NCI-H1436 treated with DMSO at 0.1 percent for 48 hours (cell line): ENCODE measurements at regions not wholly inside any gene's neighbourhood (a gene's known extent, or its start where the extent isn't known, plus 50 kb on each side); places are given as distances from the start of the nearest gene placed in this dataset.
"Not testable (repeated sequence)": the region's sequence is repeated elsewhere in the genome, so short reads cannot be mapped to it uniquely, and the experiment has no call there.

ENCODE experiments used
- DNase-seq: peaks from one replicate; lab custom pipeline; 2025; lab: John Stamatoyannopoulos, UW

DNA sequence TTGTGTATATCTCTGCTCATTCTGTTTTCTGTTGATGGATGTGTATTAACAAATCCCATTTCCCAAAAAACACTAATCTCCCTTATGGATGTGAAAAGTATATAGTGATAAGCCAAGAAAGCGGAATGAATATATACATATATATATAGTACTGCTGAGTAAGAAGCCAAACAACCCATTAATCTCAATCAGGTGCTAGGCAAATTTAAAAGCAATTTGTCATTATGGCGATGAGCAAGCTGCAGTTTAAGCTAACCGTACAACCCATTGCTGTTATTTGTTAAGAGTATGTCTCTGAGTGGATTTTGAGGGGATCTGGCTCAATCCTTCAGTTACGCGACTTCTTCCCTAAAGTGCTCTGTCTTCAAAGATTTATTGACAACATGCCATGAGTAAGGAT lies 640.4 kb upstream of the ARRDC3 start:
- DNase-seq, result no peak

DNA sequence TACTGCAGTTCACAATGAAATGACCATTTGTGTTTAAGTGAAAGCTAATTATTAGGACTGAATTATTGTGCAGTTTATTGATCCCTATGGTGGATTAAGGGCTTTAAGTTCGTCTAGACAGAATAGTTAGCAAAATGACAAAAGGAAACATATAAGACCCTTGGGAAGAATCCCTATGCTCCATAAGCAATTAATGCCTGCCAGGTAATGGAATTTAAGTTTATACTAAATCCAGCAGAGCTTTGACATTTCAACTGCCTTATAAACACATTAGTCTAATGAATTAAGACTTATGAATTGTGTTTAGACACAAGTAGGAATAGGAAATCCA lies 640.0 kb upstream of the ARRDC3 start:
- DNase-seq, result no peak

- DNase-seq, result no peak
These were observed 639.5 kb upstream of the ARRDC3 start for GRCh38 chr5:92022415-92023140.

- no peak for DNase-seq
These were observed 636.4 kb upstream of the ARRDC3 start for GRCh38 chr5:92019376-92019990.

- no peak for DNase-seq
These were observed 634.7 kb upstream of the ARRDC3 start for GRCh38 chr5:92017776-92018175.

DNA sequence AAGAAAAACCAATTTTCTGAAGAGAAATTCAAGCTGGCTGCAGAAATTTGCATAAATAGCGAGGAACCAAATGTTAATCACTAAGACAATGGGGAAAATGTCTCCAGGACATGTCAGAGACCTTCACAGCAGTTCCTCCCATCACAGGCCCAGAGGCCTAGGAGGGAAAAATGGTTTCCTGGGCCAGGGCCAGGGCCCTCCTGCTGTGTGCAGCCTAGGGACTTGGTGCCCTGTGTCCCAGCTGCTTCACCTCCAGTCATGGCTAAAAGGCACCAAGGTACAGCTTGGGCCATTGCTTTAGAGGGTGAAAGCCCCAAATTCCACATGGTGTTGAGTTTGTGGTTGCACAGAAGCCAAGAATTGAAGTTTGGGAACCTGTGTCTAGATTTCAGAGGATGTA lies 628.7 kb upstream of the ARRDC3 start:
- not testable (repeated sequence) for DNase-seq

DNA sequence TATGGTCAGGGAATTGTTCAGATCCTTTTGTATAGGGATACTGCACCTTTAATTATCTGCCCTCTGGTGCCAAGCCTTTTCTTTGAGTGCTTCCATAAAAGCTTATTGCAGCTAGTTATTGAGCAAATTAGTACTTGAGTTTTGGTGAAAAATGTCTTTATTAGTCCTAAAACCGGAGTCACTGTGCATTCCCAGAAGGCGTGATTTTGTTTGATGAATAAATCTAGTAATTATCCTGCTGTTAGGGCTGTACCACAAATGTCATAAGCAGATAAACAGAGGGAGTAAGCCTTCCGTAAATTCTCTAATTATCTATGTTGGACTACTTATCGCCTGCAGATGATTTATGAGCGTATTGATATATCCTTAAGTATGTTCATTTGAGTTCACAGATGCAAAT lies 620.7 kb upstream of the ARRDC3 start:
- peak; percentile 33 for DNase-seq

DNA sequence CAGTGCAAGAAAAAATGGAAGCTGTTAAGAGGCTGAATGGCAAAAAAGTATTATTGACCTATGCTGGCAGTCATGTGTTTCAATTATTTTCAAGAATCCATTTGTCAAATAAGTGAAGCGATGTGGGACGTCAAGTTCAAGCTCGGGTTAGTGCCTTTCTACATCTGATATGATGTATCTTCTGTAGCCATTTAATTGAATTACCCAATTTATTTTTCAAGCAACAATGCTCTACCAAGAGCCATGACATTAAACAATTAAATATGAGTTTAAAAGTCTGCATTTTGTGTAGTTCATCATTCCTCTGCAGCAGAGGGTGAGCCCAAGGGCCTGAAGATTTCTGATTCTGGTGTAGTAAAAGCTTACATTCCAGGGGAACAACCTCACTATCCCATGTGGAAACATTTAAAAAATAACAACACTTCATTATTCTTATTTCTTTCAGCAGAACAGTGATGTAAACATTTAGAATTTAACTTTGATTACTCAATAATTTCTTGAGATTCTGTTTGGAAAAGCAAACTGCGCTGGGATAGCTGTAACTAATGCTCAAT lies 619.7 kb upstream of the ARRDC3 start:
- no peak for DNase-seq

- no peak for DNase-seq
These were observed 615.7 kb upstream of the ARRDC3 start for GRCh38 chr5:91998774-91999173.

DNA sequence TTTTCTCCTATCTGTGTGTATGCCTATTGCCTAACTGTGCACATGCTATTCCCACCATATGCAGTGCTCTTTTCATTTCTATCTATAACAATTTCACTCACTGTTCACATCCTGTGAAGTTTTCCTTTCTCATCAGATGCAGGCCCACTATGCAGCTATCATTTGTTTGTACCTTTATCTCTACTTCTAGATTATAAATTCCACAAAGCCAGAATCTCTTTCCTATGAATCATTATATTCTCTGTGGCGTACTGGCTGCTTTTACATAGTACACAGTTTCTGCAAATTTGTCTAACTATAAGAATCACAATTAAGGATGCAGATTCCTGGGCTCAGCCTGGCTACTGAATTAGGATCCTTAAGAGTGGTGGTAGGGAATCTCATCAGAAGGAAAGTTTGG lies 600.8 kb upstream of the ARRDC3 start:
- DNase-seq, result no peak

DNA sequence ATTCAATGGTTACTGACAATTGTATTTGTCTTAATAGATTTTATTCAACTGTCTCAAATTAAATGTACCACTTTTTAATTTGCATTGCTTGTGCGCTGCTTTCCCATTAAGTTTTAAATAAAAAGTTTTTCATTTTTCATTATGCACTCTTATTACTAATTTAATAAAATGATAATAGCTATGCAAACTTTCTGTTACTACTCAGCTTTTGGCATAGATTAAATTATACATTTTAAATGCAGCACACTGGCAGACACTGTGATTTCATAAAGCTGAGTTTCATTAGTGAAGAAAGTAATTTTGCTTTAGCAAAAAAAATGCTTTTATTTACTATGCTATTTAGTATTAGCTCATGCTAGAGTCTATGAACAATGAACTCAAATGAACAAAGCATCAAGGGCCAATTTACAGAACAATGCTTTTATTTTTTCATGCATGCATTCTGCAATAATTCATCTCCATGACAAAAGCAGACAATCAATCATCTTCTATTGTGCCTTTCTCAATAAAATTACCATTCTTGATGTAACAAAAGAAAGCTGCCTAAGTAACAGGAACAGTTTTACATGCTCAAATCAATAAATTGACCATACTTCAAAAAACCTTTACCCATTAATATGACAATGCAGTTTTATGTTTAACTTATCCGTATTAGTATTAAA lies 595.2 kb upstream of the ARRDC3 start:
- DNase-seq, result no peak

GRCh38 chr5:91977579-91977978 lies 594.5 kb upstream of the ARRDC3 start:
- no peak for DNase-seq

DNA sequence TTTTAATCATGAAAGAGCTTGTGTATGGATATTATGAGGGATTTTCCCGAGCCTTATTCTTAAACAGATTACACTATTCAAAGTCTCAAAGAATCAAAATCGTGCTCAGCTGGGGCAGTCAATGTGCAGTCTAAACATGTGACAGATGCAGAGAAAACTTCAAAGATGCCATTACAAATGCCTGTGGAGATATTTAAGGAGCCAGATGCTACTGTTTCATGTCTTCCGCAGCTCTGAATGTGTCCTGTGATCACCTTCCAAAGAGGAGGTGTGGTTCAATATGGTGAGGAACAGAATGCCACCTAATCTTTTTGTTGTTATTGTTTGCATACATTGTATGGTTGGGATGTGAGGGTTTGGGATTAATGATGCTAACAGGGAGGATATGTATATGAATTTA lies 593.3 kb upstream of the ARRDC3 start:
- no peak for DNase-seq

DNA sequence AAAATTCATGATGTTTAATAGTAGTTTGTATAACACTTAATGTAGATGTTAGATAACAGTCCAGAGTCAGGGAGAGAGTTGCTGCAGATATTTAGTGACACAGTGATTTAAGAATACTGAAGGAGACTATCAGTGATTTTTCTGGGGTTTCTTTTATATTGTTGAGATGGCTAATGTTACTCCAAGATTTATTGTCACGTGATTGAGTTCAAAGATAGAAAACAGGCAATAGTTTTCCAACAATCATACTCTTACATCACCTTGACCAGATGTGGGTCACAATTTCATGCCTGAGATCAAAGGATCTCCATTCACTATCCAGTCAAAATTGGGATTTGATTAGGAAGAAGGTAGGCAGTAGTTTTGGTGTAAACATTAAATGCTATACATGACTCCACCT lies 580.0 kb upstream of the ARRDC3 start:
- DNase-seq, result no peak

DNA sequence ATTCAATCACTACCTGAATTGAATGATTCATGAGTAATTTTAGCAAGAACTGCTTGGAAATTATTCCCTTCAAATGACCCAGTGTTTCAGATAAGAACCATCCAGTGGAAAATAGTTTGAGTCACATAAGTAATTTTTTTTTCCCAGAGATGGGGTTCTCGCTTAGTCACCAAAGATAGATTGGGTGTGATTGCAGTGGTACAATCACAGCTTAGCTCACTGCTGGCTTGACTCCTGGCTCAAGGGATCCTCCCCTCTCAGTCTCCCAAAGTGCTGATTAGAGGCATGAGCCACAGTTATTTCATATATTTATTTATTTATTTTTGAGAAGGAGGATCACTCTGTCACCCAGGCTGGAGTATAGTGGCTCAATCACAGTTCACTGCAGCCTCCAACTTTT lies 574.5 kb upstream of the ARRDC3 start:
- no peak for DNase-seq

GRCh38 chr5:91956738-91957137 lies 573.6 kb upstream of the ARRDC3 start:
- peak; percentile 28 for DNase-seq

DNA sequence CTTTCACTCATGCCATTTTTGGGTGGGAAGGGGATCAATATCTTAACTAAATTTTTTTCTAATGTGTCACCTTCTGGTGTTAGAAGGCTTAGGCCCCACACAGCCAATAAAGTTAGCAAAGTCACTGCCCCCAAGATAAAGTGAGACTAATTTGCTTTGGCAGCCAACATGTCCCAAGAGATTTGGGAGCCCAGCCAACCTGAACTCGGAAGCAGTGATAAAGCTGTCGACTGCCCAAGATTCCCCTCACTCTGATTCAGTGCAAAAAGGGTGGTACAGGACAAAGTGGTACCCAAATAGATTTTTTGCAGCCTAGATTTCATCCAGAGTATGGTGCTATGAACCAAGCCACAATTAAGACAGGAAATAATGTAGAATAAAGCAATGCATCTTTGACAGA lies 572.5 kb upstream of the ARRDC3 start:
- no peak for DNase-seq

DNA sequence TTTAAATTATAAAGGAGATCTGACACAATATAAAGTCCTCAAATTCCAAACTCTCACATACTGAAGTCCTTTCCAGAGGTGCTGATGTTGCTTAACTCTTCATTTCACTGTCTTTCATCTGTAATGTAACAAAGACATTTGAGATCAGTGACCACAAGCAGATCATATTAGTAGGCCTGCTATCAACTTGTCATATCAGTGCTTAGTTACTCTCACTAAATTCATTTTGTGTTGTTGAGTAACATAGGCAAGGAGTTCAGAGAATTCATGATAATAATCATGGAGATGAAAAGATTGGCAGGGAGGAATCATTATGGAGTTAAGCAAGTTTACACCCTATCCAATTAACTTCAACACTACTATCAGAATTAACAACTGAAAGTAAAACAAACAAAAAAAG lies 571.0 kb upstream of the ARRDC3 start:
- DNase-seq, result no peak

DNA sequence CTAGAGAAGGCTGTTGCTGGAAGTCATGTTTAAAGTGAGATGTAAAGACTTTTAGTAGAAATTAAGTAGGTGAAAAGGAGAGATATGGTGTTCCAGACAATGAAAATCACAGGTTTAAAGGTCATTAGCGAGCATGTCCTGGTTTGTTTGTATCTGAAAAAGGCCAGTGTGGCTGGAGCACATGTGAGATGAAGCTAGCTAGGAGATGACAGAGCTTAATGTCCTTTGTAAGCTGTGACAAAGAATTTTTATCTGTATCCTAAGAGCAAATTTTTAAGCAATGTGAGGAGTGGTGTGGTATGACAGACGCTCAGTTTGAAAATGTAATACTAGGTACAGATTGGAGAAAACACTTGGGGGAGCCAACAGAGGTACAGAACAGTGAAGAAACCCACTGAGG lies 567.2 kb upstream of the ARRDC3 start:
- DNase-seq, result no peak

GRCh38 chr5:91946870-91947269 lies 563.8 kb upstream of the ARRDC3 start:
- DNase-seq, result no peak

DNA sequence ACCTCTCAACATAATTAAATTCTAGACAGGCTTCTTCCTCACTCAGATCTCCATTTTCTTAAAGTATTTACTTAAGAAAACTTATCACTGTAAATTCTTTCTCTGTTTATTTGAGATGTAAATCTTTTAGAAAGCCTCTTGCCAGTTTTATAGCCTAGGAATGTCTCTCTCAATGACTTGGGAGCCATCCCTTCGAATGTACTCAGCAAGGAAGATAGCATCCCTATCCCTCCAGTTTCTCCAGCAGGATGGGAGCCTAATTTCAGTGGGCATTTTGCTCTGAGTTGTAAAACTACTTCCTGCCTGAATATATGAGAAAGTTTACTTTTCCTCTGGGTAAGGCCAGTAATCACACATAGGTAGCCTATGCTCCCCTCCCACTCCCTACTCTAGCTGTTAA lies 558.5 kb upstream of the ARRDC3 start:
- no peak for DNase-seq

DNA sequence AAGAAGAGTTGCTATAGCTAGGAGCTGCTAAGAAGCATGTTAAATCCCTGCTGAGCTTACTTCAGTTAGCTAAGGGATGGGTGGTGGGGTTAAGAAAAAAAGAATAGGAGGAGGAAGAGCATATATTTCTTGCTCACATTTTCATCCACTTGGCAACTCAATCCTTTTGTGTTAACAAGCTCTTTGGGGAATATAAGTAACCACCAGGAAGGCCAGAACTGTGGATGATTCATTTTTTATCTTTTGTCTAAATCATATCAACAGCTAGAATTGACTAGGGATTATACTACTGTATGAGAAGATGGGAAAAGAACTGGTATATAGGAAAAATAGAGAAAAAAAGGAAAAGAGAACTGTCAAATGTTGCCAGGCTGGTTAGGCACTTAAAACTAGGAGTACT lies 555.3 kb upstream of the ARRDC3 start:
- DNase-seq, result no peak

- DNase-seq, result no peak
These were observed 554.0 kb upstream of the ARRDC3 start for GRCh38 chr5:91937121-91937520.

- DNase-seq, result no peak
These were observed 546.4 kb upstream of the ARRDC3 start for GRCh38 chr5:91929522-91929817.
